HG03095 (cell line): ENCODE measurements at regions not wholly inside any gene's neighbourhood (a gene's known extent, or its start where the extent isn't known, plus 50 kb on each side); places are given as distances from the start of the nearest gene placed in this dataset.
"Not testable (repeated sequence)": the region's sequence is repeated elsewhere in the genome, so short reads cannot be mapped to it uniquely, and the experiment has no call there.

Experiments used
- ATAC-seq: cut with Tn5 transposase; IDR thresholded peaks from one replicate; pipeline ENCODE4 v1.9.1; 2021; ENCODE audit warnings: moderate library complexity; ENCODE audit not compliant: unreplicated experiment

- no peak for ATAC-seq
These were observed 68.2 kb downstream of the ATP23 start for GRCh38 chr12:58009405-58010195.

- no peak for ATAC-seq
These were observed 70.3 kb downstream of the ATP23 start for GRCh38 chr12:58011676-58012075.

DNA sequence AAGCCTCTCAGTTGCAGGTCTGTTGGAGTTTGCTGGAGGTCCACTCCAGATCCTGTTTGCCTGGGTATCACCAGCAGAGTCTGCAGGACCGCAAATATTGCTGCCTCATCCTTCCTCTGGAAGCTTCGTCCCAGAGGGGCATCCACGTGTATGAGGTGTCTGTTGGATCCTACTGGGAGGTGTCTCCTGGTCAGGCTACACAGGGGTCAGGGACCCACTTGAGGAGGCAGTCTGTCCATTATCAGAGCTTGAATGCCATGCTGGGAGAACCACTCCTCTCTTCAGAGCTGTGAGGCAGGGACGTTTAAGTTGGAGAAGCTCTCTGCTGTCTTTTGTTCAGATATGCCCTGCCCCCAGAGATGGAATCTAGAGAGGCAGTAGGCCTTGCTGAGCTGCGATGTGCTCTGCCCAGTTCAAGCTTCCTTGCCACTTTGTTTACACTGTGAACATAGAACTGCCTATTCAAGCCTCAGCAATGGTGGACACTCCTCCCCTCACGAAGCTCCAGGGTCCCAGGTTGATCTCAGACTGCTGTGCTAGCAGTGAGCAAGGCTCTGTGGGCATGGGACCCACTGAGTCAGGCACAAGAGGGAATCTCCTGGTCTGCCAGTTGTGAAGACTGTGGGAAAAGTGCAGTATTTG is 81.1 kb downstream of the ATP23 start:
- not testable (repeated sequence) for ATAC-seq

- no peak for ATAC-seq
These were observed 84.1 kb downstream of the ATP23 start for GRCh38 chr12:58025431-58025830.

DNA sequence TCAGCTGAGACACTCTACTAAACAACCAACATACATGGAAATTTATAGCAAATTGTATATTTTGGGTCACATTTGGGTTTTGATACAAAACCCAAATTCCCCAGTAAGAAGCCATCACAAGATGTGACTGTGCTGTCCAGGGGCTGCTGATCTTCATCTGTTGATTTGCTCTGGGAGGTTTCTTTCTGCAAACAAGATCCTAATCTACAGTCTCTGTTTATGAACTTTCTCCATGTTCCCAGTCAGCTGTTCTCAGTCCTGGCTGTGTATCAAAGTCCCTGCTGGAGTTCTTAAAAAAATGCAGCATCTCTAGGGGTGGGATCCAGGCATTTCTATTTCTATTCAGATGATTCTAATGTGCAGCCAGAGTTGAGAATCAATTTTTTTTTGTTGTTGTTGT is 85.1 kb downstream of the ATP23 start:
- ATAC-seq = no peak

DNA sequence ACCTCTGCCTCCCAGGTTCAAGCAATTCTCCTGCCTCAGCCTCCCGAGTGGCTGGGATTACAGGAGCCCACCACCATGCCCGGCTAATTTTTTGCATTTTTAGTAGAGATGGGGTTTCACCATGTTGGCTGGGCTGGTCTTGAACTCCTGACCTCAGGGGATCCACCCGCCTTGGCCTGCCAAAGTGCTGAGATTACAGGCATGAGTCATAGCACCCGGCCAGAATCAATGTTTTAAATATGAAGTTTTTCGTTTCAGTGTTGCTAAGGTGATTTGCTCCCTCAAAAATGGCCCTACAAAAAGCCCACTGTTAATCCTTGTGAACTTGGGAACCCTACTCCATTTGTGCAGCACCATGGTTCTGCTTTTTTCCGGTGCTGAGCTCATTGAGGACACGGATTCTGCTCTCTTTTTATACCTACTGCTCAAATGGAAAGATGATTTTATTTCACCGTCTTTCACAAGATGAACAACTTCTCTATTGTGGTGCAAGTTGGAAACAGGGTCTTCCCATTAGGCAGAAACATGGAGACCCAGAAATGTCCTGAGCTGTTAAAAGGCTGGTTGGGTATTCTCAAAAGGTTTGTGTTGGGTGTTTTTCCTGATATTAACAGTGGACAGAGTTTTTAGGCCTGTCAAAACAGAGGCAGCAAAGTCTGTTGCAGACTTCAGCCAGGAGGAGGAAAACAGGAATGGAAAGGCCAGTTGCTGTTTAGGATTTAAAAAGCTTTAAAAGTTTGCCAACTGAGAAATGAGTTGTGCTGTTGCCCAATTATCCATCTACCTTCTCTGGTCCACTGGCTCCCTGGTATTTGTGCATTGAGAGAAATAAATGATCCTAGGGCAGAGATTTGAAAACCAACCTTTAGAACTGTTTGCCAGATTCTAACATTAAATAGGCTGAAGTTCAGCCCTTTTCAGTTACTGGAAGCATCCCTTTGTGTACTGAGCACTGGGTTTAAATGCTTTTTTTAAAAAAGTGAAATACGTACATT is 85.8 kb downstream of the ATP23 start:
- no peak for ATAC-seq

- no peak for ATAC-seq
These were observed 86.9 kb downstream of the ATP23 start for GRCh38 chr12:58028294-58028693.

GRCh38 chr12:58029260-58029659 is 87.9 kb downstream of the ATP23 start:
- ATAC-seq = no peak

DNA sequence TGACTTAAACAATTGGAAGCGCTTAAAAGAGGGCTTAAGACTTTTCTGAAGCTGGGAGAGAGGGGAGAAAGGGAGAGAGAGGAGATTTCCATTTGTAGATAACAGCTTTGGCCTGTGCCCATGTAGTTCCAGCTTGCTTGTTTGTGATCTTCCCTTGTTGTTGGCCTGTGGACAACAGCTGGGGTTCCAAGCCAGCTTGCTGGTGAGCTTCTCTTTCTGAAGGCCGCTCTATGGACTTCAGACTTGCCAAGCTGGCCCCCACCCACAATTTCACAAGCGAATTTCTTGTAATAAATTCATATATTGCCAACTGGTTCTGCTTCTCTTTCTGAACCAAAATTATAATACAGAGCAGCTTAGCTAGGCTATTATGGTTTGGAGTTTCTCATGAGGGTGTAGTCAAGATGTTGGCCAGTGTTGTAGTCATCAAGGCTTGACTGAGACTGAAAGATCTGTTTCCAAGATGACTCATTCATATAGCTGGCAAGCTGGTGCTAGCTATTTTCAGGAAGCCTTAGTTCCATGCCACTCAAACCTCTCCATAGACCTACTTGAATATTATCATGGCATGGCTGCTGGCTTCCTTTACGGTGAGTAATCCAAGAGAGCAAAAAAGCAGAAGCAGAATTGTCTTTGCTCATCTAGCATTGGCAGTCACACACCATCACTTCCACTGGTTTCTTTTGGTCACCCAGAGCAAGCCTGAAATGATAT is 89.4 kb downstream of the ATP23 start:
- ATAC-seq = no peak

DNA sequence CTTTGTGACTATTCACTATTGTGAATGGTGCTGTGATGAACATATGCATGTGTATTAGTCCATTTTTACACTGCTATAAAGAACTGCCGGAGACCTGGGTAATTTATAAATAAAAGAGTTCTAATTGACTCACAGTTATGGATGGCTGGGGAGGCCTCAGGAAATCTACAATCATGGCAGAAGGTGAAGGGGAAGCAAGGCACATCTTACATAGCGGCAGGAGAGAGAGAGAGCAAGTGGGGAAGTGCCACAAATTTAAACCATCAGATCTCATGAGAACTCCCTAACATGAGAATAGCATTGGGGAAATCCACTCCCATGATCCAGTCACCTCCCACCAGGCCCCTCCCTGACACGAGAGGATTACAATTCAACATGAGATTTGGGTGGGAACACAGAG is 90.8 kb downstream of the ATP23 start:
- no peak for ATAC-seq

DNA sequence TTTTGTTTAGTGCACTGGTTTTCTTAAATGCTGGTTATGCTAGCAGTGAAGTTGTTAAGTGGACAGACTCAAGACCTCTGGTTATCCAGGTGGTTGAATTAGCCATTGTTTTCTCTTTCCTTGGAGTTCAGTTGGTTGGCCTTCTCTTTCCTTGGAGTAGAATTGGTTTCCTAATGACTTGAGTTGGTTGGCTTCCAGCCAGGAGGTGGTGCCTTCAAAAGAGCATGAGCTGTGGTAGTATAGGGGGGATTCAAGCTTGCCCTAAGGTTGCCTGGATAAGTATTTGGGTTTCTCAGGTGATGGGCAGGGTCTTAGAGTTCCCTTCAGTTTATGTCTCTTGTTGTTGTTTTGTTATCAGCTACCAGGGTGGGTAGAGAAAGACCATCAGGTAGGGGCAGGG is 92.5 kb downstream of the ATP23 start:
- ATAC-seq = no peak

GRCh38 chr12:58034311-58034710 is 92.9 kb downstream of the ATP23 start:
- ATAC-seq = no peak

DNA sequence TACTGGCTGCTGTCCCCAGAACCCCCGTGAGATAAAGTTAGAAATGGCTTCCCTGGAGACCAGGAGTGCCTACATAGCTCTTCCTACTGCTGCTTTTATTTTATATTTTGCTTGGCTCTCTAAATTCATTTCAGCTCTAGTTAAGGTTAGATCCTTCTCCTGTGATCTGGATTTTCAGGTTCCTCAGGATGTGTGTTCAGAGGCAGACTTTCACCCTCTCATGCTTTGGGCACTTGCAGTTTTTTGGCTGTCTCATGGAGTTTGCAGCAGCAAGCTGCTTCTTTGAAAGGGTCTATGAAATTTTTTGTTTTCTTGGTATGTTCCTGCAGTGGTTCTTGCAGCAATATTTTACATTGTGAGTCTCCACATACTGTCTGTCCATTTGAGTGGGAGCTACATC is 93.3 kb downstream of the ATP23 start:
- no peak for ATAC-seq

GRCh38 chr12:58041441-58041840 is 100.1 kb downstream of the ATP23 start:
- no peak for ATAC-seq

- ATAC-seq = no peak
These were observed 103.6 kb downstream of the ATP23 start for GRCh38 chr12:58044966-58045365.

GRCh38 chr12:58046271-58046670 is 104.9 kb downstream of the ATP23 start:
- ATAC-seq = no peak

- no peak for ATAC-seq
These were observed 110.0 kb downstream of the ATP23 start for GRCh38 chr12:58051378-58051777.

GRCh38 chr12:58064666-58065065 is 123.3 kb downstream of the ATP23 start:
- ATAC-seq = no peak

DNA sequence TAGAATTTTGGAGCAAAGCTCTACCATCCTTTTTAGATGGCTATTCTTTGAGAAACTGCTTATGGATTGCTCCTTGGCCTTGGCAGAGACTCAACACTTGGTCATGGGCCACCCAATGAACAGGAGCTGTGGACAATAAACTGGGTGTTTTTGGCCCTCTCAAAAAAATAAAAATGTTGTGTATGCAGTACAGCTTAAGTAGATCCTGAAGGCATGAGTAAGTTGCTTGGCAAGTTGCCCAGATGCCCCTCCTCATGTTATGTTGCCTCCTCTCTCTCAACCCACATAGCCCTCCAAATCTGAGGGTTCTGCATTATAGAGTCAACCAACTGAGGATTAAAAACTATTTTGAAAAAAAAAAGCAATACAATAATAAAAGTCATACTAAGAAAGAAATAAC is 124.9 kb downstream of the ATP23 start:
- ATAC-seq = no peak

DNA sequence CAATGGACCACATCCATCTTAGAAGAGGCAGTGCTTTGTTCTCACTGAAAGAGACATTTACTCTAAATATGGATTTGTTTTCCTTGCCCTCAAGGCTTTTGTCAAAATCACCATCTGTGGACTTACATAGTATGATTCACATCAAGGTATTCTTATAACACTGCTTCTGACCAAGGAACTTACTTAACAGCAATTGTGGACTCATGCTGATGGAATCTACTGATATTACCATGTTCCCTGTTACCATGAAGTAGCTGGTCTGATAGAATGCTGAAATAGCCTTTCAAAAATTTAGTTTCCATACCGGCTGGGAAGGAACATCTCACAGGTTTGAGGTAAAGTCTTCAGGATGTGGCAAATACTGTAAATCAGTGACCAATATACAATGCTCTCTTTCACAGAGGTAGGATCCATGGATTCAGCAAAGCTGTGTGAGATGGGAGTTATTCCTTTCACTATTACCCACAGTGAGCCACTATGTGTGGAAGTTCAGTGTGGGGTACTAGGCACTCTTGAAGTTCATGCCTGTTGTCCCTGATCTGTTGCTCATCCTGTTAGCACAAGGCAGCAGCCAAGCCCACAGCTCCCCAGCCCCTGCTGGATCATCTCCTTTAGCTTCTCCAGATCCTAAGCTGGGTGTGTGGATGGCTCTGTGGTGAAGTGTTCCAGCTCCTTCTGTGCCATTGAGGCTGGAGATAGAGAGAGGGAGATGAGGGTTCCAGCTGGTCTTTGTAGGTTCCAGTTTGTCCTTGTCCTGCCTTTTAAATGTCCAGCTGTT is 126.4 kb downstream of the ATP23 start:
- ATAC-seq = no peak
